Skin epidermis (tissue), 12 donors: ENCODE measurements at regions not wholly inside any gene's neighbourhood (a gene's known extent, or its start where the extent isn't known, plus 50 kb on each side); places are given as distances from the start of the nearest gene placed in this dataset.
"Not testable (repeated sequence)": the region's sequence is repeated elsewhere in the genome, so short reads cannot be mapped to it uniquely, and the experiment has no call there.

Source experiments
- H3K27ac ChIP-seq, 21 experiments: fragments of 200-600 bp; sonication (generic) in 11 of 21; one replicate each; pipeline ENCODE4 v1.5.0; 2020; ENCODE audit warnings: mild to moderate bottlenecking in 3 of 21, inconsistent platforms in 2 of 21, moderate library complexity in 2 of 21
- H3K4me3 ChIP-seq, 7 experiments: fragments of 200-600 bp; sonication (generic) in 2 of 7; one replicate each; pipeline ENCODE4 v1.5.0; 2020; ENCODE audit warnings: inconsistent platforms in 2 of 7, mild to moderate bottlenecking in 2 of 7, moderate library complexity in 1 of 7

DNA sequence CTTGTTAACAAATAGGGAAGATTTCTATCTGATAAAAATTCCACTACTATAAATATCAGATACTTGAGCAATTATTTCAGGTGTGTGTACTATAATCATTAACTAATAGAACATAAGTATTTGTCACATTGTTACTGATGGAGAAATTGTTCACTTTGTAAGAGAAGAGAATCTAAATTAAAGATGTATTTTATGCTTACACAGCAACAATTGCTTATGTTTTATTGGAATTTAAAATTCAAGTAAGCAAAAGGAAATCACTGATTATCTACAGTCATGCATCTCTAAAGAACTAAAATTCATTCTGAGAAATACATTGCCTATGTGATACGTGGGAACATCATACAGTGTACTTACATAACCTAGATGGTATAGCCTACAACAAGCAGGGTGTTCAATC is 1590.8 kb downstream of the GRIK2 start:
- H3K4me3 ChIP-seq: no peak overlapping the region
- no peak overlapping the region for H3K27ac ChIP-seq

DNA sequence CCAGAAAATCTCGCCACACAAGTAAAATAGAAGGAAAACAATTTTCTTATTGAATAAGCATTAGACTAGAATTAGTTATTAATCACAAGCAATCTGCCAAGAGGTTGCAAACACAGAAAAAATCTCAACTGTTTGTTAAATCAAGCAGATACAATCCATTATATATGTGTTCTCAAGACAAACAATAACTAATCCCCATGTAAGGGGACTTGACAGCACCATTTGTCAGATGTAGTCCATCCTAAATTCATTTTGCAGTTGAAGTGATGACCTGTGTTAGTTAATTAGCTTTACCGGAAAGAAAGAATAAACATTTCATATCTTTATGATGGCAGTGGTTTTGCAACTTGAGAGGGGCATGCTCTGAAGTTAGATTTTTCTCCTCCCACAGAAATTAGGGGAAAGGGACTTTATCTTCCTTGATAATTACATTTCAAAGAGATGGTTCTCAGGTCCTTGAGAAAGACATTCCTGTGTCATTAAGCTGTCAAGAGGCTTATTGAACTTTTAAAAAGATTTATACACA is 1588.0 kb downstream of the GRIK2 start:
- no peak overlapping the region for H3K4me3 ChIP-seq
- no peak overlapping the region for H3K27ac ChIP-seq

DNA sequence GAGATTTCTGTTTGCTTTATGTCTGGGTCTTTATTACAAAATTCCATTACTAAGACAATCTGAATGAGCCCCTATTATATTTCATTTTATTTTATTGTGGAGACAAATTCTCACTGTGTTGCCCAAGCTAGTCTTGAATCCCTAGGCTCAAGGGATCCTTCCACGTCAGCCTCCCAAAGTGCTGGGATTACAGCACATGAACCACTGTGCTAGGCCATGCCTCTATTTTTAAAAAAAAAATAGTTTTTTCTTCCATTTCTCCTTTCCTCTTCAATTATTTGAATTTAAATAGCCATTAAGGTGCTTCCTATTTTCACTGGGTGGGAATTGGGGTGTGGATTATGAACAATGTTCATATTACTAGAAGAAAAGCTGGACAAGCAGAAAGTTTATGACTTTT is 1587.4 kb downstream of the GRIK2 start:
- Histone ChIP-seq H3K4me3 (no peak overlapping the region), H3K27ac (no peak overlapping the region)

DNA sequence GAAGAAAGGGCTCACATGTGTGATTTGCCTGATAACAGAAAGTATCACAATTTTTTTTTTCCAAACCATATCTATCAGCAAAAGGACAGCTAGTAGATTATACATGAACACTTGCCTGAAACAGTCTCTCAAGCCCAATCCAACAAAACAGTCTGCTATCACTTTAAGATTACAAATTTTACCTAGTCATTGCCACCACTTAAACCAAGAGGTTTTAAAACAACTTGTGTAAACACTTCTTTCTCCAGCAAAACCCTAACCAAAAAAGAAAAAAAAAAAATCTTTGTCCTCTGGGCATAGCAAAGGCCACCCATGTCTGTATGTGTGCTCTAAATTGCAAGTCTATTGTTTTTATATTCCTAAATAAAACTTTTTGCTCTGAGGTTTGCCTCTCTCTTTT is 1568.4 kb downstream of the GRIK2 start:
- no peak overlapping the region for H3K4me3 ChIP-seq
- no peak overlapping the region for H3K27ac ChIP-seq

DNA sequence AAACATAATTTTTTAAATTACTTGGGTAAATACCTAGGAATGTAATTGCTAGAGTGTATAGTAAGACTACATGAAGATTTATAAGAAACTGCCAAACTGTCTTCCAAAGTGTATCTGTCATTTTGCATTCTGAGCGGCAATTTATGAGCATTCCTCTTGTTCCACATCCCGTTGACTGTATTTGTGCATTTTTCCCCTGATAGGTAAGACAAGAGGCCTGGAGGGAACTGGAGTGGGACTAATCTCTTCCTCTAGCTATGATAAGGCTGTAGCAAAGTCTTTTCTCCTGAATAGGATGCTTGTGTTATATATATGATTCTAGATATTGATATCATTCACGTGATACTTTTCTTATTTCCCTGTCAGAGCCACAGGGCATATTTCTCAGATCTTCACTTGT is 1557.5 kb downstream of the GRIK2 start:
- H3K27ac ChIP-seq: no peak overlapping the region

DNA sequence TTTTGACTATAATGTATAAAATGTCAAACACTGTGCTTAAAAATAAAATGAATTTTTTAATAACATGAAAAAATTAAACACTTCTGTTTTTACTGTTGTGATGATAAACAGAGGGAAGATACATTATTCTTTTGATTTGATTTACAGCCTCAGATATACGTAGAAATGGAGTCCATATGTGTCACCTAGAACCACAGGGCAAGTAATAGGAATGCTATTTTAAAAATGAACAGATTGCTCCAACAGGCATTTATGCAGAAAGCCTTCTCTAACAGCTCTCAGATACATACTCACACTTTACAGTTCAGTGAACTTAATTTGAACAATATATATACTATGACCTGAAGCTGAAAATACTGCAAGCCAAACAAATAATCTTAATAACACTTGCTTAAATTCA is 1551.0 kb downstream of the GRIK2 start:
- Histone ChIP-seq H3K27ac (no peak overlapping the region), H3K4me3 (no peak overlapping the region)

More for the DNA sequence above, 1557.5 kb downstream of the GRIK2 start:
- no peak overlapping the region for H3K4me3 ChIP-seq

DNA sequence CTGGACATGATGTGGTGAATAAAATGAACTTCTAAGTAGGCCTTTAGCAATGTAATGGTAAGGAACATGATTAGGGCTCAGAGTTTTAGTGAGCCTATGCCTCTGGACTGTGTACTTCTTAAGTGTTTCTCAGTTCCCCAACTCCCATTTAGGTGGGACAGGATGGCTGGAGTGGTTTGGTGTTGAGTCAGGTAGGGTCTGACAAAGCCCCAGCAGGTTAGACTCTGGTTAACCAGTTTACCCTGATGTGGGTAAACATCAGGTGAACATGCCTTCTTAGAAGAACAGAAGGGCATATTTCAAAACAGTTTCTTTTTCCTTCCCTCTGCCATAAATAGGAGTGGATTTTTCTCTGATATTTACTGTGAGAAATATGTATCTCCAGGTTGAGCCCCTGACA is 1548.7 kb downstream of the GRIK2 start:
- H3K27ac ChIP-seq: no peak overlapping the region
- H3K4me3 ChIP-seq: no peak overlapping the region

DNA sequence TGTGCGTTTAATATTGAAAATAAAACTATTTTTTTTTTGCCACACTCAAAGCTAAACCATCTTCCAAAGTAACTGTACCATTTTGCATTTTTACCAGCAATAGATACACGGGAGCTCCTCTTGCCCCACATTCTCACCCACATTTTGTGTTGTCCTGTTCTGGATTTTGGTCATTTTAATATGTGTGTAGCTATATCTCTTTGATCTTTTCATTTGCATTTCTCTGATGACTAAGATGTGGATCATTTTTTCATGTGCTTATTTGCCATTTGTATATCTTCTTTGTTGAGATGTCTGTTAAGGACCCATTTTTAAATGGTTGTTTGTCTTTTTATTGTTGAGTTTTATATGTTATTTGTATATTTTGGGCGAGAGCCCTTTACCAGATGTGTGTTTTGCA is 1543.5 kb downstream of the GRIK2 start:
- H3K27ac ChIP-seq: no peak overlapping the region
- H3K4me3 ChIP-seq: no peak overlapping the region

DNA sequence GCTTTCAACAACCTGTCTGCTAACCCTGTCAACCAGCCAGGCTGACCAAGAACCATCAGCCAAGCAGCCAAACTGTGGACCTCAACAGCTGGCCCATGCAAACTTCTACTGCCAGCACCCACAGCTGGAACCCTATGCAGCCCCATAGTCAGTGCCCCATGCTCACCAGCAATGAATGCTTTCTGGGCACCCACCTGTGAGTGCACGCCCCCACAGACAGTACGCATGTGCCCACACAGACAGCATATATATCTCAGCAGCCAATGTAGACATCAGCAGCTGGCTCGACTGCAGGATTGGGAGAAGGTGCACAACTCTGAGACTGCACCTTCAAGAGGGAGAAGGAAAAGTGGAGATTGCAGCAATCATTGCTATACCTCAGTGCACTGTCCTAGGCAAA is 1534.6 kb downstream of the GRIK2 start:
- no peak overlapping the region for H3K27ac ChIP-seq
- H3K4me3 ChIP-seq: no peak overlapping the region

DNA sequence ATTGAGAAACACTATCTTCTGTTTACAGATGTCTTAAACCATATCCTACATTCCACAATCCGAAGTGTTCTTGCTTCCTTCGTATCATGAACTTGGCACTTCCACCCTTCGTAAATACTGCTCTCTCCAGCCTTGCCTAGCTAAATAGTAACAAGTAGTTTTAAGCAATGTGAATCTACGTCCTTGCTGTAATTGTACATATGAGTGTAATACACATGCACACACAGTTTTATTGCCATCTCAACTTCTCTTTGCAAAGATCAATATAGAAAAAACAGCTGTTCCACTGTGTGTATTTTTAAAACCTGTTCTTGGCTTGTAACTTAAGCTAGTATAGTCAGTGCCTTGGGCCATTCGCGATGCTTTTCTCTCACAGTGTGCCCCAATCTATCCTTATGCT is 1524.7 kb downstream of the GRIK2 start:
- Histone ChIP-seq H3K27ac (no peak overlapping the region), H3K4me3 (no peak overlapping the region)

DNA sequence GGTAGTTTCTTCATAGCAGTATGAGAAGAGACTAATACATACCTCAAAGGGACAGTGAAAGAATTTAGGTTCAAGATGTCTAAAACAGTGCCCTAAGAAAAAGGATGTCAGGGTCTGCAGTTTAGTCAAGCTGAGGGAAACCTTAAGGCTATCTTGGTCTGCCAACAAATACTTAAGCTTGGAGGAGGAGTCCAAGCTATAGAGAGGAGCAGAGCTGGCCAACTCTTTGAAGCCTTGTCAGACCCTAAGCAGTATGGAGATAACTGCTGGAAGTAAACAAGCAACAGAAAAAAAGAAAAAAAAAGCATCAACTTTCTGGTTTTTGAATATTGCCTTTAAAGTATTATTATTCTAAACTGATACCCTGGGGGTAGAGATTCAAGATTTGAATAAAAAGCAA is 1518.1 kb downstream of the GRIK2 start:
- H3K27ac ChIP-seq: no peak overlapping the region
- H3K4me3 ChIP-seq: no peak overlapping the region

DNA sequence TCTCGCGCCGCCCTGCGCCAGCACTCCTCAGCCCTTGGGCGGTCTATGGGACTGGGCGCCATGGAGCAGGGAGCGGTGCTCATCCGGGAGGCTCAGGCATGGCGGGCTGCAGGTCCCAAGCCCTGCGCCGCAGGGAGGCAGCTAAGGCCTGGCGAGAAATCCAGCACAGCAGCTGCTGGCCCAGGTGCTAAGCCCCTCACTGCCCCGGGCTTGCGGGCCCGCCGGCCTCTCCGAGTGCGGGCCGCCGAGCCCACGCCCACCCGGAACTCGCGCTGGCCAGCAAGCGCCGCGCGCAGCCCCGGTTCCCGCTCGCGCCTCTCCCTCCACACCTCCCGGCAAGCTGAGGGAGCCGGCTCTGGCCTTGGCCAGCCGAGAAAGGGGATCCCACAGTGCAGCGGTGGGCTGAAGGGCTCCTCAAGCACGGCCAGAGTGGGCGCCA is 1517.2 kb downstream of the GRIK2 start:
- H3K27ac ChIP-seq, H3K4me3 ChIP-seq: not testable (repeated sequence)

DNA sequence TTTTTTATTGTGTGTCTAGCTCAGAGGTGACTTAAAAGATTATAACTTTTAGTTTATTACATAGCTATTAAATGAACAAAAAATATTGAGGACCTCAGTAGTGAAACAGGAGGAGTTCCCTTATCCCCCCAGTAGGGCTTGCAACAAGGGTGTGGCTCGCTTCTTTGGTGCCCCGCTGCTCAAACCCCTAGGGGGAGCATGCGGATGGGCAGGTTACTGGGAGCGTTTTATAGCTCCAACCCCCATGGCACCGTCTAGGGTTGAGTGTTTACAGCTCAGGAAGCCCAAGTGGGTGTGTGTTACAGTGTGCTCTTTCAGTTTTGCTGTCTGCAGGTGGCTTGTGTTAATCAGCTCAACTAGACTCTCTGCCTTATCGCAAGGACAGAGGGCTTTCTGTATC is 1513.7 kb downstream of the GRIK2 start:
- Histone ChIP-seq H3K4me3 (no peak overlapping the region), H3K27ac (no peak overlapping the region)

DNA sequence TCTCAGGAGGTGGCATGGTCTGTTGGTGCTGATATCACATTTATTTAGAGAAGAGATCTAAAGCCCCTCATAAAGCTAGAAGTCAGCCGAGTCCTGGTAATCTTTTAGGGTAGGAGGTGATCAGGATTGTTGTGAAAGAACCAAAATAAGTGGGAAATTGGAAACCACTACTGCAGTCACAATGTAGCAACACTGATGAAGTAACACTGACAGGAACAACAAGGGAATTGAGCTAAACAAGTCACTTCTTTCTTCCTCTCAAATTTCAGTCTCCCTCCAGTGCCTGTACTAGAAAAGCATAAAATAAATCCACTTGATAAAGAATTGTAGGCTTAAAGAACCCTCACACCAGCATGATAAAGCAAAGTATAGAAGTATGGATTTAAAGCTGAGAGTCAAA is 1509.0 kb downstream of the GRIK2 start:
- Histone ChIP-seq H3K27ac (no peak overlapping the region), H3K4me3 (no peak overlapping the region)

DNA sequence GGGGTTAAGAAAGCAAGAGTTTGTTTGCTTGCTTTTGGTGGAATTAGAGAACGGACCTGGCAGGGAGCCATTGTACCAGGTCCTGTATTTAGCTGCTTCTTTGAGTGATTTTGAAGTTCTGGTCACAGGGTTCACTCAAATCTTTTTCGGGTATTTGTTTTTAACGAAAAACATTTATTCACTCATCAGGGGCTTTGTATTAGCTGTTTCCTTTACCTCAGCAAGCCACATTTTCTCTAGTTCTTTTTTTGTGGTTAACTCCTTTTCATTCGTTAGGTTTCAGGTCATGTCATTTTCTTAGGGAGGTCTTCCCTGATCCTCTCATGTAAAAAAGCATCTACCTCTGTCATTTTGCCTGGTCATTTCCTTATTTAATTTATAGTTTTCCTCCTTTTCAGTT is 1502.2 kb downstream of the GRIK2 start:
- Histone ChIP-seq H3K27ac (no peak overlapping the region), H3K4me3 (no peak overlapping the region)

DNA sequence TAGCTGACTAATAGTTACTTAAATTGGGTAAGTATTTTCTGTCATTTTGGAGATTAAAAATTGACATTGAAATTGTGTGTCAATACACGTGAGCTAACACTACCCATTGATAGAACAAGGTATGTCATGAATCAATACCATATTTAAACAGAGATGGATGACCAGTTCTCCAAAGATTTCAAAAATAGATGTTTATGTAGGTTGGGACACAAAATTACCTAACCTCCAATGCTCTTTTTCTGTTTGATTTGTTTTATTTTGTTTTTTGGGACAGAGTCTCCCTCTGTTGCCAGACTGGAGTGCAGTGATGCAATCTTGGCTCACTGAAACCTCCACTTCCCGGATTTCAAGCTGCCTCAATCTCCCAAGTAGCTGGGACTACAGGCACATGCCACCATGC is 1491.7 kb downstream of the GRIK2 start:
- H3K4me3 ChIP-seq: no peak overlapping the region
- no peak overlapping the region for H3K27ac ChIP-seq

DNA sequence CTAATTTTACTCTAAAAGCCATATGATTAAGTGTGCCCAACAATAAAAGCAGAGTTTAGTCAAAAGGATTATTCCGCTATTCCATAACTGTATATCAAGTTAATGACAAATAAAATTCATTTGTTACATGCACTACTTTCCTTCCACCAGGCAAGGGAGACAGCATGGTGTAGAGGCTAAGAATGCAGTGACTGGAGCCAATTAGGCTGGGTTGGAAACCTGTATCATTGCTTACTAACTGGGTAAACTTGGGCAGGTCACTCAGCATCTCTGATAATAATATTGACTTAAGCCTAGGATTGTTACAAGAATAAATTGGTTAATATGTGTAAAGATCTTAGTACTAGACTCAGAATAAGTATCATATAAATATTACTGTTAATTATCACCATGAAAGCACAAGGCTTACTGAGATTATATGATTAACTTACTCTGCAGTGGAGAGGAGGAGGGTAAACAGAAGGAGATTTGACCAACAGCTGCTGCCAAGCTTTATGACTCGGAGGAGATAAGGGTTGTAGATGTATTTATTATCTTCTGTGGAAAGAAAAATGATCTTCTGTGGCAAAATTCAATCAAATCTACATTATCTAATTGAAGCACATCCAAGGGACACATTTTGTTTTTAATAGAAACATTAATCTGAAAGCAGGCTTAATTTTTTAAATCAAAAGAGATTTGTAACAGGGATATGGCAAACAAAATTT is 1459.9 kb downstream of the GRIK2 start:
- Histone ChIP-seq H3K27ac (no peak overlapping the region), H3K4me3 (no peak overlapping the region)

DNA sequence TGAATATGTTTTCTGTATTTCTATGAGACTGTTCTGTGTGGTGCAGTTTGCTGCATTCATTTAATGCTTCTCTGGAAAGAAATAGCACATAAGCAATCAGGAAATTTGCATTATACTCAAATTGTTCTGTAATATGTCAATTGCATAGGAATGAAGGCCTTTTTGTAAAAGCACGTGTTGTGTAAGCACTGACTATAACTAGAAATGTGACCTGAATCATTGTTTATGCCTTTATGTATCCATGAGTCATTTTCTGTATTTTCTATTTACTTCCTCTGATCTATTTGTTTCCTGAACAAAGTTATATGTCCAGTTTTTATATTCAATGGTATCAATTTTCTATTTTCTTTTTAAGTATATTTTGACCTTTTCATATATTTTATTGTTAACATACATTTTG is 1455.3 kb downstream of the GRIK2 start:
- no peak overlapping the region for H3K4me3 ChIP-seq
- H3K27ac ChIP-seq: no peak overlapping the region

DNA sequence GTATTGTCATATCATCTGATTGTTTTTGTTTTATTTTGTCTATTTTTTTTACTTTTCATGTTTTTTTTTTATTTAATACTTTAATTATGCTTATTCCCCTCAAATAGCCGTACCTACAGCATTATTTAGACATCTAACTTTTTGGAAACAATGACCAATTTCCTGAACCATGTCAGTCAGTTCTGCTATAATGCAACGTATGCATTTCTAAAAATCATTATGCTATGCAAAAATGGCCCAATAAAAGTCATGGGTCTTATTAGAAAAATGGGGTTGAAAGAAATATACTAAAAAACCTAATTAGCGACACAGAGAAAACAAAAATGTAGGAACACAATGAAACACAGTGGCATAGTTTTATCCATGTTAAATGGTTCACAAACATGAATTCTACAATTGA is 1454.7 kb downstream of the GRIK2 start:
- H3K27ac ChIP-seq: no peak overlapping the region
- H3K4me3 ChIP-seq: no peak overlapping the region

DNA sequence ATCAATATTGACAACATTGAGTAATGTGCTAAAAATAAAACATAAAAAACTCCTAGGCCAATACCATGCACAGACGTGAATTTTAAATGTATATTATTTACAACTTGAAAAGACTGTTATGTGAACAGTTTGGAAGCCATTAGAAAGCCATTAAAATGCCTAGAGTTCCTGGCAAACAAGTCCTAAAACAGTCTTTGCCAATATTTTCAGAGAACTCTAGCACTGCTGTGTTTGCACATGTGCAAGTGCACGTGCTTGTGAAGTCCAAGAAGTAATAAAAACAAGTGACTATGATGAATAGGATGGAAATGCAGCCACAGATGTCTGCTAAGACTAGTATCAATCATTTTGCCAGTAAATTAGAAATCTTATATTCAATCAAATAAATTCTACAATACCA is 1447.6 kb downstream of the GRIK2 start:
- H3K27ac ChIP-seq: no peak overlapping the region
- H3K4me3 ChIP-seq: no peak overlapping the region

DNA sequence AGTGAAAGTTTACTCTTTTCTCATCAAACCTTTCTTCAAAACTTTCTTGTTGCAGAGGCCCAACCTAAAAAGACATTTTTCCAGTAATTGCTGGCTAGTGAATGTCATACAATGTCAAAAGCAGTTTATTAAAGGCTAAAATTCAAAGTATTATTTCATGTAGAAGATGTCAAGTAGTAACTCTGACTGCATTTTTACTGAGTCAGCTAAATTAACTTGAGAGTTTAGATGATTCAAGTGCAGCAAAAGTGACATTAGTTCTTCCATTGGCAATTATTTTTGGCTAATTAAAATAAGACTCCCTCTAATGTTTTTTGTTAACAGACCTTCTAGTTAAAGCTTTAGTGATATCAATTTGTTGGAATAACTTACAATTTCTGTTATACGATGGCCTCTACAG is 1438.5 kb downstream of the GRIK2 start:
- Histone ChIP-seq H3K27ac (no peak overlapping the region), H3K4me3 (no peak overlapping the region)

DNA sequence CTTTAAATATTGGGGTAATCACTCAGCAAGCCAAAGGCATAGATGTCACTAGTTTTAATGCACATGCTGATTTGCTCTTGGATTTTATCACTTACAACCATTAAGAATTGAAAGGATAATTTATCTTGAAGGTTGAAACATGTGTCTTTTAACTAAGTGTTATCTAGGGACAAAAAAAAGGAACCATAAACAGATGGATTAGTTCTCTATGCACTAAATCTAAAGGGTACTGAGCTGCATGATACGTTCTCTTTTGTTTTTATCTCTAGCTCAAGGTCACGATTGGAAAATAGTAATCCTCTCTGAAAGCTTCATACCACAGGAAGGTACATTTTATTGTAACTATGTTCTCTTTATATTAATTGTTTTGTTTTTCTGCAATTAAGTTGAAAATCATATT is 1426.6 kb downstream of the GRIK2 start:
- no peak overlapping the region for H3K27ac ChIP-seq
- no peak overlapping the region for H3K4me3 ChIP-seq
